GM21825 (cell line): ENCODE measurements at regions not wholly inside any gene's neighbourhood (a gene's known extent, or its start where the extent isn't known, plus 50 kb on each side); places are given as distances from the start of the nearest gene placed in this dataset.

Experiments
- ATAC-seq: cut with Tn5 transposase; IDR thresholded peaks from one replicate; pipeline ENCODE4 v1.9.1; 2021; ENCODE audit warnings: mild to moderate bottlenecking, moderate library complexity; ENCODE audit not compliant: unreplicated experiment

DNA sequence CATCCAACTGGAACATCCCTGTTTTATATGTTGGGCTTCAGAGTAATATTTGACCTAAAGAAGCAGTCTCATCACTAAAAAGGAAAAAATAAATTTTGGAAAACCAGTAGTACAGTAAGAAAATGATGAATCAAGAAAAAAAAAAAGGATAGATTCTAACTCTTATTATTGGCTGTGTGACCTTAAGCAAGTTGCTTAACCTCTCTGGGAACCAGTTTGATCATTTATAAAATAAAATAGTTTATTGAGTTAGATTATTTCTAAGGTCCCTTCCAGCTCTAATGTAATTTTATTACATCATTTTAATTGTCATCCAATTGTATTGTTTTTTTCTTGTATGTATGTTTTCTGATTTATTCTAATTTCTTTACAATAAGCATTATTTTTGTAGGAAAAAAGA is 127.0 kb downstream of the PRELID2 start:
- ATAC-seq, result no peak

DNA sequence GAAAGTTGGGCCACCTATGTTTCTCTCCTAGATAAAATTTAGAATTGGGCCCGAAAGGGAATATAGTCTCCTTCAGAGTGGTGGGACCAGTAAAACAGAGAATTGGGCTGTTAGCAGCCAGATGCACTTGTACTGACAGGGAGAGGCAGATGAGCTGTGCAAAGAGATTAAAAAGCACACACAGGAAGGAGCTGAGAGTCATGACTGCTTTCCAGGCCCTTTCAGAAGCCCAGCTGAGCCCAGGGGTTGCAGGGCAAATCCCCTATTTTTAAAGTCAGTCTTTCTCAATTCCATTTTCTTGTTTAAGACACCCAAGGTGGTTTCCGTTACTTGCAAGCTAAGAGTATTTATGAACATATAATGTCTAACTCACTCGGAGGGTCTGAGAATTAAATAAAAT is 130.4 kb downstream of the PRELID2 start:
- ATAC-seq, result no peak

DNA sequence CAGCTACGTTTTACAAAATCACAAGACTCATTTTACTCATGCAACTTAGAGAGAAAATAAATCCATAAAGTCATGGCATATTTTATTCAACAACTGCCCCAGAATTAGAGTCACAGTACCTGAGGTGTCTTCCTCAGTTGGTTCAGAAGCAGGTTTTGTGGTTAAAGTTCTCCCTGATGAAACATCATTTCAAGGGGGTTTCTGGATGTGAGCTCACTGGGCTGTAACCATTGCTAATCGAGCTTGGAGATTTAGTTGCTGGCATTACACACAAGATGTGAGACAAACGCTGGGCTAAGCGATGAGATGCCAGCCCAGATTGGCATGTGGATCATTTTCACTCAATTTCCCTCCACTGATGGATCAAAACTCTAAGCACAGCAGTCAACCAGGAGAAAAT is 131.3 kb downstream of the PRELID2 start:
- ATAC-seq, result no peak

DNA sequence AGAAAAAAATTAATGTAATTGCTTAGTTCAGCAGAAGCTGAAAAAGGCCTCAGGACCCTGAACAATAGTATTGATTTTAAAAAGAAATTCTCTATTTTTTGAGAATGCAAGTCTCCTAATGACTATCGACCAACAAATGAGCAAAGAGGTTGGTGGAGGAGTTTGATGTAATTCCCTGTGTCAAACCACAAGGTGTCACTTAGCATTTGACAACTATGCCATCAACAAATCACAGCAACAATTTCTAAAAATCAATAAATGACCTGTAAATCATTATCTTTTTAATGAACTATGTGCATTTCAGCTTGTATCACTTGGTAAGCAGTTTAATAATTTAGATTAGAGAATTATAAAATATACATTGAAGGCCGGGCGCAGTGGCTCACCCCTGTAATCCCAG is 133.7 kb downstream of the PRELID2 start:
- ATAC-seq, result no peak

DNA sequence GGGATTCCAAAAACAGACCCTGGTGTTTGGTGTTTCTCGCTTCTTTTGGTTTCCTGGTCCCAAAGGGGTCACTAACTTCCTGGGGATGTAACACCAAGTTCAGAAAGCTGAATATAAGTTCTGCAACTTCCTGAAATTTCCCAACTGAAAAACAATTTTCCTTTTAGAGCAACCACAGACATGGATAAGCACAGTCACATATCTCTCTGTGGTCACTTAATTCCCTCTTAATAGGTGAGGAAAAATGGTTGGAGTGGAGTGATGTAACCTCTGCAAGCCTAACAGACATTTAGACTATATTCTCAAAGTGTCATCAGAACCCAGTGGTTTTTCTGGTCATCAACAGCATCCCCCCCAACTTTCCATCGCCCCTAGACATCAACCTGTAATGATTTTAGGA is 135.3 kb downstream of the PRELID2 start:
- no peak for ATAC-seq

DNA sequence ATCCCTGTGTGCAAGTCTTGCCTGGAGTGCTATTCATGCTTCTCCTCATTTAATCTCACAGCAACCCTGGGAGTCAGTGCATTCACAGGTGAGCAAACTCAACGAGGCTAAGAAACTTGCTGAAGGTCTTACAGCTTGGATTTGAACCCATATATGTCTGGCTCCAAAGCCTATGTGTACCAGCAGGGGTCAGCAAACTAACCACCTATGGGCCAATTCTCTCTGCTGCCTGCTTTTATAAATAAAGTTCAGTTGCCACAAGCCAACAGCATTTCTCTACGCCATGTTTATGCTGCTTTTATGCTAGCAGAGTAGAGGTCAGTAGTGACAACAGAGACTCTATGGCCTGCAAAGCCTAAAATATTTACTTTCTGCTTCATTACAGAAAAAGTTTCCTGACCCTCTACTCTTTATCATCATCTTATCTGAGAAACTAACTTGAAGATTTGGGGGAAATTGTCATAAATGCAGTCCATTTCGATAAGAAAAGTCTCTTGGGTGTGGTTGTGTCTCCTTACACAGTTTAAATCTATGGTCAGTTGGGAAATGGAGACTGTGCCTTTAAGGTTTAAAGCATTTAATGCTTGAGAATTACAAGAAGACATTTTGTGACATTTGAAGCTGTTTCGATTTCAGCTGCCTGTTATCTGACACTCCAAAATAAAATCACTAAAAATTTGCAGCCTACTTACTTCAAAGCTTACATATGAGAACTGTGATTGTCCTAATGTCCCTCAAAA is 137.7 kb downstream of the PRELID2 start:
- ATAC-seq, result no peak

DNA sequence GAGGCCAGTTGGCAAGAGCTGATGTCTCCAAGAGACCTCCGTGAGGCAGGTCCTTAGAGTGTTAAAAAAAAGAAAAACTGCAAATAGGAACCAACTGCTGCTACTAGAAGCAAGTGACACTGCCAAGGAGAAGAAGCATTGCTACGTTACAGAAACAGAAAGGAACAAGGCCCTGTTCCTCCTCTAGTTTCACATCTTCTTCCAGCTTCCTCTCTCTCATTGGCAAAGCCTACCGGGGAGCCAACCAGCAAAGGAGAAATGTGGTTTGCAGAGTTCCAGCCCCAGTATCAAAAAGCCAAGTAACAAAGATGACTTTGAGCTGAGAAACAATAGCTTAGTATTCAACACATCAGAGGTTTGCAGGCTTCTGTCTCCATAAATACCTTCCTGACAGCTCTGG is 145.9 kb downstream of the PRELID2 start:
- ATAC-seq, result peak; percentile 94

DNA sequence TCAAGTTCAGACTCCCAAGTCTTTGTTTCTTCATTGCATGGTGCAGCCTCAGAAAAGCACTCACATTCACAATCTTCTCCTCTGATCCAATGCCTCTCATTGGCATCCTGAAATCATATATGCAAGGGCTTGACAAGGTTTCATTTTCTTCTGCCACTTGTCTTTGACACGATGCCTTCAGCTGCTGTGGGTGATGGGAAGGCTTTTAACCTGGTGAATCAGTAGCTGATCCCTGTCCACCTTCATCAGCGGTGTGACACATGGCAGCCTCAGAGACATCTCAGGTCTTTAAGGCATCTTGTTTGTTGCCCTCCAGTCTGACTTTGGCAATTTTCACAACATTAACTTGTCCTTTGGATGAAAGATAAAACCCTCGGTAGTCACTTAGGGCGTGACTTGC is 147.2 kb downstream of the PRELID2 start:
- ATAC-seq, result no peak

DNA sequence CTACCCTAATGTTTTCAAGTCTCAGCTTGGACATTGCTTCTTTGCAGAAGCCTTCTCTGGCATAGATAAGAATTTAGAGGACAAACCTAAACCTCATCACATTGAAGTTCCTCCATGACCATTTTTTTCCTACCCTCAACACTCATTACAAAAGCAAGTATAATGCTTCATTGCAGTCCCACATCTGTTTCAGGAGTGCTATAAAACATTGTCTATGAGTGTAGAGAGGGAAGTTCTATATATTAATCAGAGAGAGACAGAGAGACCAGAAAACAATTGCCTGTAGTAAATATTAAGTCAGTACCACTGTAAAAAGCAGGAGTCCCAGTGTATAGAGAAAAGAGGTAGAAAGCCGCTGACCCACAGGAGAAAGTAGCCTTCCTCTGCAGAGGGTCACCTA is 149.7 kb downstream of the PRELID2 start:
- no peak for ATAC-seq

DNA sequence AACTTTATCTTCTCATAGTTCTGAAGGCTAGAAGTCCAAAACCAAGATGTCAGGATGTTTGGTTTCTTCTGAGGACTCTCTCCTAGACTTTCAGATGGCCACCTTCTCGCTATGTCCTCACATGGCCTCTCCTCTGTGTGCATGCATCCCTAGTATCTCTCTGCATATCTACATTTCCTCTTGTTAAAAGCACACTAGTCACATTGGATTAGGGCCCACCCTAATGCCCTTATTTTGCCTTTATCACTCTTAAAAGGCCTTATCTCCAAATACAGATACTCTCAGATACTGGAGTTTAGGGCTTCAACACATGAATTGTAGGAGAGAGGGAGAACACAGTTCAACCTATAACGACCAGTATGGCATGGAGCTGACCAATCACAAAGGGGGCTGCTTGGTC is 151.7 kb downstream of the PRELID2 start:
- ATAC-seq, result no peak

DNA sequence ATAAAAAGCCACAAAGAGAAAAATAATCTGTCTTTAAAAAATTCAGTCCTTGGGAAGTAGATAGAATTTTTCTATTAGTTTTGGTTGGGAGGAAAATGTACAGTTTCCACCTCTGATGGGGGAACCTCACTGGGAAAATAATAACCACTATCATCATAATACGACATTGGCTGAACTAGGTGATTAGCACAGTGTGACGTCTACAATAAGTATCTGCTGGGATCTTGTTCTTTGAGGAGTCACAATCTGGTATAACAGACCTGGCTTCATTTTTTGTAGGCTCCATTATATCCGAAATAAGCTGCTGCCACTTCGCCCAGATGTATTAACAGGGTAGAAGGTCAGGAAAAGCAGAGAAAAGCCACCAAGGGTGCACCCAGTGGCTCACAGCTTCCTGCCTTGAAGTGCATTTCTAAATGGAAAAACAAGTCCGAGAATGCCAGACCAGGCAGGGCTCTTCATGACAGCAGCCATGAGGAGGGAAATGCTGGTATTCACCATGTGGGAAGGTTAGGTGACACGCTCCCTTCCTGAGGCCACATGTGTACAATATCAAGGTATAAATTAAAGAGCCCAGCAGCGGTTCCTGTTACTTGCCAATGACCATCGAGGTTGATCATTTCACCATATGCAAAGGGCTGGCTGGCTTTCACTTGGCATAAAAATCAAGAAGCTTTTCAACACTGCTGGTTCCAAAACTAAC is 152.8 kb downstream of the PRELID2 start:
- ATAC-seq, result no peak

DNA sequence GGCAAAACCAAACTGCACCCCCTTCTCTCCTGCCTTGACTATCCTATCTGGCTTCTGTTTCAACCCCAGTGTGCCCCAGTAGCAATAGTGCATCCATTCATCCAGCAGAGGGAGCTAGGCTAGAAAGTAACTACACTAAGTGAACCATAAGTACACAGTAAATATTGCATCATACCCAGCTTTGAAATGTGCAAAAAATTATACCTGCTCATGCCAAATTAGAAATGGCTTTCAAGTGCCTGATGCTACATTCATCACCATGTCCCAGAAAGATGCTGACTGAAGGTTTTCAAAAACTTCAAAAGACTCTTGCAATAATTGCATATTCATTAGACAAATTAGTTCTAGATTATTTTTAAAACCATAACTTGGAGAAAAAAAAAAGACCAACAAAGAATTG is 153.5 kb downstream of the PRELID2 start:
- peak; percentile 95 for ATAC-seq

DNA sequence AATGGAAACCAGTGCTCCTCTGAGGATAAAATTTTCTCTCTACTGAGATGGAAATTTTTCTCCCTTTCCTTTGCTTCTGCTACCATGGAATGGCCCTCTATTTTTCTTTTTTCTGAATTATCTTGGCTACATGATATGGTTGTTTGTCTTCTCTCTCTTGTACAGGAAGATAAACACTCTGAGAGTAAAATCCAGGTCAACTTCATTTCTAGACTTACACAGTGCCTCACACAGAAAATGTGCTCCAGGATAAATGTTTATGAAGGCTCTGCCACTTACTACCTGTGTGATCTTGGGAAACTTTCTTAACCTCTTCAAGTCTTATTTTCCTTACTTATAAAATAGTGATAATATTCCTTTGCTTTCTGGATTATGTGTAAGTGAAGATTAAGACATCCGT is 153.9 kb downstream of the PRELID2 start:
- no peak for ATAC-seq

DNA sequence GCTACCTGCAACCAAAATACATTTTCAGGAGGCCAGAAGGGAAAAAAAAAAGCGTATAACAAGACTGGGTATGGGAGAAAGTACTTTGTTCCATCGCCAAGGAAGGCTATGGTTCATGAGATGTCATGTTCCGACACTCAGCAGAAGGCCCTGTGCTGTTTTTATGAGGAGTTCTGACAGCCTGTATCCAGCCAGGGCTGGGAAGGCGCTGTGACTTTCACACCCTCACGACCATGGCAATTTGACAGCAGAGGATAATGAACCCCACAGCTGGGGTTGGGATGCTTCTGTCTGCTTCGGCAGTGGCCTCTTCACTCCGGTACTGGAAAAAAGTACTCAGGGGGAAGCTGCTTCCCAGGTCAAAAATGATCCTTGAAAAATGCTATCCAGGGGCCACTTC is 154.4 kb downstream of the PRELID2 start:
- no peak for ATAC-seq

DNA sequence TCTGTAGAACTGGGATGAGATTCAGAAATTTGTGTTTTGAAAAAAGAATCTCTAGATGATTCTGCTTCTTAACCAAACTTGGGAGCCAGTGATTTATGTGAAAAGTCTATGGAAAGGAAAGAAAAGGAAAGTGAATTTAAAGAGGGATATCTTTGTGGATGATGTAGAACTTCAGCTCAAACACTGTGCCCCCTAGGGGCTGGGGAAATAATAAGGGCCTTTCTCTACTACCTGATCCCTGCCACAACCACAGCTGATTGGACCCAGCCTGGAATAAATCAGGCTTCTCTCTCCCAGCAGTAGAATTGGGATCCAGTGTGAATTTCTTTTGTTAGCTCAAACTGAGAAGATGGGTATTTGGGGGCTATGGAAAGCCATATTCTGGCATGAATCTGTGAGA is 155.0 kb downstream of the PRELID2 start:
- no peak for ATAC-seq

DNA sequence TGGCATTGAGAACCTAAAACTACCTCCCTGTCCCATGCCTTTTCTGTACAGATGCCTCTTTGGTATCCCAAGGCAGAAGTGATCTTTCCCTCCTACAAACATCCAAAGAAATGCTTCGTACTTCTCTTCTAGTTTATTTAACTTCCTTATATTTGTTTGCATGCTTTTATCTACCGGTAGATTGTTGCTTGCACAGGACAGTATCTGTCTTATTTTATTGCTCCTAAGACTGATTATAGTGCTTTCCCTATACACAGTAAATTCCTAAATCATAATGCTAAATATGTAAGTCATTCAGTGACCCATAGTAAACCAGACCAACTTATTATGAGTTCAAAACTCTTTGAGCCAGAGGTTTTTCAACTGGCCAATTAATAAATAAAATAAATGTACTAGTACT is 156.9 kb downstream of the PRELID2 start:
- ATAC-seq, result no peak

DNA sequence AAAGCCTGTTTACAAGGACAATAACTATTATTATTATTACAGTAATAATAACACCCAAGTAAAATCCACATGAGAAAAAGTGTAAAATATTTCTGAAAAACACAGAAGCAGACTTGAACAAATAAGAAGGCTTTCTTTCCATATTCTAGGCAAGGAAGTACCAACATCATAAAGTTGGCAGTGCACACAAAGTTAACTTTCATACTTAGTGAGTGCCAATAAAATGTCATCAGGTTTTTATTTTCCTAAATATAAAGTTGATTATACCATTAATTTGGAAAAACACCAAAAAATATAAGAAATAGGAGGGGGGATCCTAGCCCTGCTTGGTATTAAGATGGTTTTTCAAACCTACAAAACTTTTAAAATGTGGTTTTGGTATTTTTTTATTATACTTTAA is 161.4 kb downstream of the PRELID2 start:
- ATAC-seq, result no peak

DNA sequence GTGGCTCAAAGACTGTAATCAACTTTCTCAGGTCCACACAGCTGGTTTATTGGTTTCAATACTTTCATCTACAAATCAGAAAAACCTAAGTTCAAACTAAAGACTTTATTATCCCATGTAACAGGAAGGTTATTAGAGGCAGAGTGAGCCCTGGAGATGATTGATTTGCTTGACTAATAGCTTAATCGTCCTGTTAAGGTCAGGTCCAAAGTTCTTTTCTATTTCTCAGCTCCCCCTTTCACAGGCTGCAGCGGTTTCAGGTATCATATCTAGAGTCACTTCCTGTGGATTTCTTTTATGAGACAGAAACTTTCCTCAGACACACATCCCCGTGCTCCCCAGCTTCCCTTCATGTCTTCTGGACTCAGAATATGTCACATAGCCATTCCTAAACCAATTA is 166.4 kb downstream of the PRELID2 start:
- no peak for ATAC-seq

DNA sequence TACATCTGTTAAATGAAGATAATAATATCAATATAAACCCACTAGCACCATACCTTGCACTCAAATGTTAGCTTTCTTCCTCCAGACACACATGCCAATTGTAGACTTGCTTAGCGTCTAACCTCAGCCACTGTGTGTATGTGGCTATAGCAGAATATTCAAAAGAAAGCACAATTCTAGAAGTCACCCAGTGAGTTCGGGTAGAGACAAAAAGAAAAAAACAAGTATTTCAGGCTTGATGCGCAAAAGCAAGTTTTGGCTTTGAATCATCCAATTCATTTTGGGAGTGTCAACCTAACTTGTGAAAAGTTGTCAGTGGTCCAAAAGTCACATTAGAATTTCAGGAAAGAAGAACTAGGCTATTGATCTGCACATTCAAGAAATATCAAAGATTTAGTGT is 167.4 kb downstream of the PRELID2 start:
- no peak for ATAC-seq

DNA sequence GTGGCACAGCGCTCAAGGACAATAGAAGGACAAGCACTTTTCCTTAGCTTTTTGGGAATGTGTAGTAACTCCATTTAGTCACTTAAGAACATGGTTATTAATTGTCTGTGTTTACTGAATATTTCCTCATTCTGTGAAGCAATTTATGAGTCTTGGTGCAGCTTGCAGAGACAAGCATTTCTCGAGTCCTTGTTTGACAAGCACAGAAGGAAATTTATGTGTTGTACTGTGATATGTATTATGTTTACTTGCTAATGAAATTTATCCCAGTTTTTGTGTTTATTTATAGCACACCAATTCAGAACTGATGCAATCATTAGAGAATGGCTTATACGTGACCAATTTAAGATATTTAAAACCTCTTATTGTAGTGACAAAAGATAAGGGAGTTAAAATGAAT is 168.6 kb downstream of the PRELID2 start:
- ATAC-seq, result no peak

DNA sequence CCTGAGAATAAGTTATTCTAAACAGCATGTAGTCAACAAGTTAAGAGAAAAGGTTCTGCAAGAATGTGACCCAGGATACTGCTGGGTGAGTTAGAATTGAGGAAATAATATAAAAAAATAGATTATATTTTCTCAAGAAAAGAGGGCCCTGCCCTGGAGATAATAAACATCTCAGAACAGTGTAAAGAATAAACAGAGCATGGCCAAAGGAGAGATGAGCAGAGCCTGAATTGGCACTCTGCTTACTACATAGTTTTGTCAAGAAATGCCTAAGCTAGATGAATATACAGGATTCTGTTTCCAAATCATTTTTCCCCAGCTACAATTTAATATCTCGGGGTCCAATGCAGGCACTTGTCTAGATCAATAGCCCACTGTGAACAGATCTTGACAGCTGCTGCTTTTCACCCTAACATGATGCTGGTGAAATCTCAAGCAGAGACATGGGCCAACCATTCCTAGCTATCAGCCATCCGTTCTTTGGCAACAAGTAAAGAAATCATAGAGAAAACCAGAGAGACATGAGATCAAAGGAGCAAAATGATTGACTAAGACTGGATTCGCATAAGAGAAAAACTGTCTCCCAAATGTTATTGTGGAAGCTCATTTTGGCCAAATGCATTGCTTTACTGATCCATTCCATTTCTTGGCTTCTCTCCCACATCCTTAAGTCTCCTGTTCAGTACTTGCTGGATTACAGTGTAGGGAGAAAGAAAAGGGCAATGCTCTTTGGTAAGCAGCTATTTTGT is 173.2 kb downstream of the PRELID2 start:
- ATAC-seq, result no peak
